H9 (cell line): ENCODE measurements at regions not wholly inside any gene's neighbourhood (a gene's known extent, or its start where the extent isn't known, plus 50 kb on each side); places are given as distances from the start of the nearest gene placed in this dataset.

ENCODE experiments used
- DNase-seq: peaks from one replicate; pipeline ENCODE4 v3.0.0-alpha.2; 2017
- H2AFZ ChIP-seq: one replicate; pipeline ENCODE4 v1.6.1; 2013; ENCODE audit warnings: mild to moderate bottlenecking, low read length, control low read depth, moderate library complexity
- H2AK5ac ChIP-seq: 2 replicates; pipeline ENCODE4 v1.6.1; 2013; ENCODE audit warnings: low read length, control low read depth, mixed read lengths; ENCODE audit not compliant: insufficient read length
- H2BK120ac ChIP-seq: one replicate; pipeline ENCODE4 v1.6.1; 2013; ENCODE audit warnings: low read depth, mild to moderate bottlenecking, low read length, control low read depth, inconsistent platforms; ENCODE audit not compliant: poor library complexity, severe bottlenecking
- H2BK12ac ChIP-seq: 2 replicates; pipeline ENCODE4 v1.6.1; 2013; ENCODE audit warnings: low read length, control low read depth, mixed read lengths, low read depth; ENCODE audit not compliant: insufficient read length
- H2BK15ac ChIP-seq: 2 replicates; pipeline ENCODE4 v1.6.1; 2013; ENCODE audit warnings: low read depth, low read length, control low read depth
- H2BK20ac ChIP-seq: one replicate; pipeline ENCODE4 v1.6.1; 2013; ENCODE audit warnings: low read depth, mild to moderate bottlenecking, low read length, control low read depth, inconsistent platforms; ENCODE audit not compliant: poor library complexity, severe bottlenecking
- H2BK5ac ChIP-seq: 2 replicates; pipeline ENCODE4 v1.6.1; 2013; ENCODE audit warnings: low read length, control low read depth, mixed read lengths; ENCODE audit not compliant: insufficient read length
- H3K14ac ChIP-seq: 2 replicates; pipeline ENCODE4 v1.6.1; 2013; ENCODE audit warnings: low read length, control low read depth; ENCODE audit not compliant: insufficient read depth
- H3K18ac ChIP-seq: 2 replicates; pipeline ENCODE4 v1.6.1; 2013; ENCODE audit warnings: low read depth, mild to moderate bottlenecking, mixed read lengths, low read length, control low read depth; ENCODE audit not compliant: insufficient read length
- H3K23ac ChIP-seq: 2 replicates; pipeline ENCODE4 v1.6.1; 2013; ENCODE audit warnings: low read length, control low read depth, mixed read lengths, low read depth; ENCODE audit not compliant: insufficient read length
- H3K23me2 ChIP-seq: 2 replicates; pipeline ENCODE4 v1.6.1; 2013; ENCODE audit warnings: low read depth, mild to moderate bottlenecking, mixed read lengths, low read length, control low read depth; ENCODE audit not compliant: insufficient read length, poor library complexity, severe bottlenecking
- H3K27ac ChIP-seq: 2 replicates; pipeline ENCODE4 v1.5.1; 2013; ENCODE audit warnings: low read length, control low read depth, mixed read lengths, low read depth; ENCODE audit not compliant: insufficient read length
- H3K27me3 ChIP-seq: 2 replicates; pipeline ENCODE4 v1.6.1; 2013; ENCODE audit warnings: low read length, control low read depth, inconsistent platforms; ENCODE audit not compliant: insufficient read depth
- H3K4ac ChIP-seq: 2 replicates; pipeline ENCODE4 v1.6.1; 2013; ENCODE audit warnings: low read depth, mild to moderate bottlenecking, control low read depth, inconsistent platforms, low read length, moderate library complexity
- H3K4me1 ChIP-seq: 2 replicates; pipeline ENCODE4 v1.6.1; 2013; ENCODE audit warnings: low read length, control low read depth, inconsistent platforms; ENCODE audit not compliant: insufficient read depth
- H3K4me2 ChIP-seq: 2 replicates; pipeline ENCODE4 v1.6.1; 2013; ENCODE audit warnings: low read length, control low read depth, mixed read lengths; ENCODE audit not compliant: insufficient read length, insufficient read depth
- H3K56ac ChIP-seq: 2 replicates; pipeline ENCODE4 v1.6.1; 2013; ENCODE audit warnings: low read depth, mild to moderate bottlenecking, mixed read lengths, low read length, control low read depth; ENCODE audit not compliant: insufficient read length
- H3K79me1 ChIP-seq: 2 replicates; pipeline ENCODE4 v1.6.1; 2013; ENCODE audit warnings: low read depth, mild to moderate bottlenecking, moderate library complexity, low read length, control low read depth, inconsistent platforms; ENCODE audit not compliant: insufficient read depth, poor library complexity, severe bottlenecking
- H3K79me2 ChIP-seq: 2 replicates; pipeline ENCODE4 v1.6.1; 2013; ENCODE audit warnings: low read length, control low read depth, inconsistent platforms; ENCODE audit not compliant: insufficient read depth
- H3K9ac ChIP-seq: 2 replicates; pipeline ENCODE4 v1.6.1; 2013; ENCODE audit warnings: low read length, control low read depth, mixed read lengths; ENCODE audit not compliant: insufficient read length; ENCODE audit errors: extremely low read depth
- H3K9me3 ChIP-seq: one replicate; pipeline ENCODE4 v1.6.1; 2013; ENCODE audit warnings: low read depth, low read length, inconsistent platforms; ENCODE audit not compliant: control insufficient read depth
- H3T11ph ChIP-seq: one replicate; pipeline ENCODE4 v1.6.1; 2013; ENCODE audit warnings: mild to moderate bottlenecking, low read length, control low read depth, inconsistent platforms
- H4K20me1 ChIP-seq: one replicate; pipeline ENCODE4 v1.6.1; 2013; ENCODE audit not compliant: control insufficient read depth, insufficient read length, insufficient read depth
- H4K5ac ChIP-seq: 2 replicates; pipeline ENCODE4 v1.6.1; 2013; ENCODE audit warnings: low read depth, mild to moderate bottlenecking, mixed read lengths, low read length, control low read depth; ENCODE audit not compliant: insufficient read length
- H4K8ac ChIP-seq: replicated peaks from 2 replicates; pipeline ENCODE4 v1.6.1; 2013; ENCODE audit warnings: low read length, control low read depth, mixed read lengths, low read depth; ENCODE audit not compliant: insufficient read length
- H4K91ac ChIP-seq: 2 replicates; pipeline ENCODE4 v1.6.1; 2013; ENCODE audit warnings: low read depth, mild to moderate bottlenecking, moderate library complexity, mixed read lengths, low read length, control low read depth; ENCODE audit not compliant: insufficient read length
- H3K27ac Mint-ChIP-seq, 3 experiments: 2 replicates in 2 of 3; 3 replicates in 1 of 3; pipeline ENCODE4 v1.8.0; 2020 to 2021; ENCODE audit warnings: mixed read lengths in 3 of 3, mild to moderate bottlenecking in 1 of 3, moderate library complexity in 1 of 3
- H3K27me3 Mint-ChIP-seq: 2 replicates; pipeline ENCODE4 v1.8.0; 2021; ENCODE audit warnings: low read depth, mild to moderate bottlenecking, moderate library complexity, mixed read lengths
- H3K36me3 Mint-ChIP-seq, 3 experiments: 2 replicates in 2 of 3; 3 replicates in 1 of 3; pipeline ENCODE4 v1.8.0; 2020 to 2021; ENCODE audit warnings: low read depth in 3 of 3, mixed read lengths in 3 of 3; ENCODE audit not compliant: insufficient read depth in 1 of 3
- H3K4me1 Mint-ChIP-seq, 2 experiments: 2 replicates each; pipeline ENCODE4 v1.8.0; 2020; ENCODE audit warnings: mixed read lengths in 2 of 2
- H3K4me3 Mint-ChIP-seq, 2 experiments: 2 replicates in 1 of 2; 3 replicates in 1 of 2; pipeline ENCODE4 v1.8.0; 2020 to 2021; ENCODE audit warnings: mild to moderate bottlenecking in 2 of 2, mixed read lengths in 2 of 2, moderate library complexity in 1 of 2
- H3K9me3 Mint-ChIP-seq, 2 experiments: 2 replicates in 1 of 2; 3 replicates in 1 of 2; pipeline ENCODE4 v1.8.0; 2020; ENCODE audit warnings: mild to moderate bottlenecking in 2 of 2, mixed read lengths in 2 of 2, moderate library complexity in 1 of 2
- WGBS: extraction: QIAGEN DNeasy Blood & Tissue Kit; methylation state at CpG from one replicate; pipeline ENCODE4 v1.1.7; 2013; ENCODE audit warnings: missing lambda C conversion rate, low lambda C conversion rate, mixed read lengths; ENCODE audit not compliant: insufficient read length; ENCODE audit errors: extremely low coverage; 5-methylcytosine and 5-hydroxymethylcytosine counted together
- TF ChIP-seq, protein P1 (sequence below): fragments of 200-600 bp; sonication (generic); conservative IDR thresholded peaks from 3 replicates; pipeline ENCODE4 v1.8.0; 2021; ENCODE audit warnings: antibody characterized with exemption, mild to moderate bottlenecking

DNA sequence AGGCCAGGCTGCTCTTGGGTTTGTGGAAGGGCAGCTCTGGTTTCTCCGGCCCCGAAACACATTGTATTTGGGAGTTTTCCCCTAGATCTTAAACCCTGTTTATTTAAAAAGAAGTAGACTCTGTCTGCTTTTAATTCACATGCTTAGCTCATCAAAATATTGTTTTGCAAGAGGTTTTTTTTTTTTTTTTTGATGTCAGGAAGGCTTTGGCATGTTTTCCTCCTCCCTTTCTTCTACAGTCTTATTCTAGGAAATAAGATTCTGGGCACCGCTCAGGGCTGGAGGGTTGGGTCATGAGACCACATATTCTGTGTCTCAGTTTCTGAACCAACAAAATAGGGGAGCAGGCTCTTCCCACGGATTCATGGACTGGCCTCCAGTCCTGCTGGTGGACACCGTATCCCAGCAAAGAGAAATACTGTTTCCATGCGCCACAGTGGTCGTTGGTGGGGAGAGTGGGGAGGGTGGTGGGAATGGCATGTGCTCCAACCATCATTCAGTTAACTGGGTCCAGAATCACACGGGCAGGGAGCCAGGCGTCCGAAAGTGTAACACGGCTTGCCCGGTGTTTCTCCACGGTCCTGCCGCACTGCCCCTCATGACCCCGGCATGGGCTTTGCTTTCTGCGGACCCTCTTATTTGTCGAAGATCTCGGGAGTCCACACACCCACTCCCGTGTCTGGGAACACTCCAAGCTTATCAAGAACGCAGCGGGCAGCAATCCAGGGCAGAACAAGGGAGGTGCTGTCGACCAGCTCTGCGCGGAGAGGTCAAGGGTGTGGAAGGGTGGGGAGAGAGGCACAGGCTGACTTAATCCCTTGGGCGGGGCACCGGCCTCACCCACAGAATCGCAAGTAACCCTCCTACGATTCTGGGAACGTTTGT, 176.7 kb downstream of the GLI2 start:
- Histone ChIP-seq H2BK15ac (no peak overlapping the region), H3K18ac (no peak overlapping the region), H3T11ph (no peak overlapping the region), H3K27me3 (no peaks in the 10 kb centered on the region), H3K4me2 (no peak overlapping the region), H3K27ac (no peak overlapping the region), H3K23me2 (no peaks in the 10 kb centered on the region), H3K23ac (no peak overlapping the region), H3K56ac (no peak overlapping the region), H2BK5ac (no peak overlapping the region), H2BK20ac (no peak overlapping the region), H4K5ac (no peak overlapping the region), H4K8ac (no peak overlapping the region), H3K9me3 (no peaks in the 10 kb centered on the region), H3K4ac (no peak overlapping the region), H4K20me1 (no peaks in the 10 kb centered on the region), H2BK12ac (no peak overlapping the region), H3K79me2 (0 out of 2 replicates have a peak, but pooled peaks cover 2% of the 10 kb centered on the region), H3K9ac (no peak overlapping the region), H2AK5ac (no peak overlapping the region), H2BK120ac (no peak overlapping the region), H4K91ac (no peak overlapping the region), H3K14ac (no peak overlapping the region), H3K79me1 (no peaks in the 10 kb centered on the region), H3K4me1 (peaks cover 8% of the 10 kb centered on the region), H2AFZ (no peak overlapping the region)
- TF ChIP-seq, protein P1, sequence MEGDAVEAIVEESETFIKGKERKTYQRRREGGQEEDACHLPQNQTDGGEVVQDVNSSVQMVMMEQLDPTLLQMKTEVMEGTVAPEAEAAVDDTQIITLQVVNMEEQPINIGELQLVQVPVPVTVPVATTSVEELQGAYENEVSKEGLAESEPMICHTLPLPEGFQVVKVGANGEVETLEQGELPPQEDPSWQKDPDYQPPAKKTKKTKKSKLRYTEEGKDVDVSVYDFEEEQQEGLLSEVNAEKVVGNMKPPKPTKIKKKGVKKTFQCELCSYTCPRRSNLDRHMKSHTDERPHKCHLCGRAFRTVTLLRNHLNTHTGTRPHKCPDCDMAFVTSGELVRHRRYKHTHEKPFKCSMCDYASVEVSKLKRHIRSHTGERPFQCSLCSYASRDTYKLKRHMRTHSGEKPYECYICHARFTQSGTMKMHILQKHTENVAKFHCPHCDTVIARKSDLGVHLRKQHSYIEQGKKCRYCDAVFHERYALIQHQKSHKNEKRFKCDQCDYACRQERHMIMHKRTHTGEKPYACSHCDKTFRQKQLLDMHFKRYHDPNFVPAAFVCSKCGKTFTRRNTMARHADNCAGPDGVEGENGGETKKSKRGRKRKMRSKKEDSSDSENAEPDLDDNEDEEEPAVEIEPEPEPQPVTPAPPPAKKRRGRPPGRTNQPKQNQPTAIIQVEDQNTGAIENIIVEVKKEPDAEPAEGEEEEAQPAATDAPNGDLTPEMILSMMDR: no peak
- no peak for DNase-seq
- Mint-ChIP-seq H3K9me3 (no peaks in the 10 kb centered on the region), H3K4me1 (peaks cover 24 to 33% of the 10 kb centered on the region in 2 experiments), H3K27me3 (no peaks in the 10 kb centered on the region), H3K36me3 (peaks cover 0 to 3% (median 0%) of the 10 kb centered on the region in 3 experiments; a peak in 4 of 7 replicates), H3K4me3 (no peak overlapping the region), H3K27ac (peak overlapping the region in 2 of 3 experiments; percentile 30 to 85; a peak in 1 of 7 replicates)
- WGBS: no CpG with 5 or more reads among the region's 29 CpGs
